Lower leg skin (tissue), 3 donors: ENCODE measurements at regions not wholly inside any gene's neighbourhood (a gene's known extent, or its start where the extent isn't known, plus 50 kb on each side); places are given as distances from the start of the nearest gene placed in this dataset.
"Not testable (repeated sequence)": the region's sequence is repeated elsewhere in the genome, so short reads cannot be mapped to it uniquely, and the experiment has no call there.

Experiments
- POLR2A ChIP-seq, 2 donors: fragments of 450-650 bp; IDR thresholded peaks; one replicate each; pipeline ENCODE4 v1.6.1; 2016 to 2017; ENCODE audit warnings: antibody characterized with exemption in 2 of 2, mild to moderate bottlenecking in 1 of 2, moderate library complexity in 1 of 2
- TF ChIP-seq, protein P1 (sequence below), 3 donors: fragments of 450-650 bp; IDR thresholded peaks; one replicate each; pipeline ENCODE4 v1.5.1; 2016; ENCODE audit warnings: antibody characterized with exemption in 3 of 3, mild to moderate bottlenecking in 3 of 3, moderate library complexity in 2 of 3

DNA sequence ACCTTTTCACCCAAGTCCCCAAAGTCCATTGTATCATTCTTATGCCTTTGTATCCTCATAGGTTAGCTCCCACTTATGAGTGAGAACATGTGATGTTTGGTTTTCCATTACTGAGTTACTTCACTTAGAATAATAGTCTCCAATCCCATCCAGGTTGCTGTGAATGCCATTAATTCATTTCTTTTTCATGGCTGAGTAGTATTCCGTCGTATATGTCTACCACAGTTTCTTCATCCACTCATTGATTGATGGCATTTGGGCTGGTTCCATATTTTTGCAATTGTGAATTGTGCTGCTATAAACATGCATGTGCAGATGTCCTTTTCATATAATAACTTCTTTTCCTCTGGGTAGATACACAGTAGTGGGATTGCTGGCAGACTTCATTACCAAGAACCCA lies 451.9 kb upstream of the KLF6 start:
- TF ChIP-seq, protein P1, sequence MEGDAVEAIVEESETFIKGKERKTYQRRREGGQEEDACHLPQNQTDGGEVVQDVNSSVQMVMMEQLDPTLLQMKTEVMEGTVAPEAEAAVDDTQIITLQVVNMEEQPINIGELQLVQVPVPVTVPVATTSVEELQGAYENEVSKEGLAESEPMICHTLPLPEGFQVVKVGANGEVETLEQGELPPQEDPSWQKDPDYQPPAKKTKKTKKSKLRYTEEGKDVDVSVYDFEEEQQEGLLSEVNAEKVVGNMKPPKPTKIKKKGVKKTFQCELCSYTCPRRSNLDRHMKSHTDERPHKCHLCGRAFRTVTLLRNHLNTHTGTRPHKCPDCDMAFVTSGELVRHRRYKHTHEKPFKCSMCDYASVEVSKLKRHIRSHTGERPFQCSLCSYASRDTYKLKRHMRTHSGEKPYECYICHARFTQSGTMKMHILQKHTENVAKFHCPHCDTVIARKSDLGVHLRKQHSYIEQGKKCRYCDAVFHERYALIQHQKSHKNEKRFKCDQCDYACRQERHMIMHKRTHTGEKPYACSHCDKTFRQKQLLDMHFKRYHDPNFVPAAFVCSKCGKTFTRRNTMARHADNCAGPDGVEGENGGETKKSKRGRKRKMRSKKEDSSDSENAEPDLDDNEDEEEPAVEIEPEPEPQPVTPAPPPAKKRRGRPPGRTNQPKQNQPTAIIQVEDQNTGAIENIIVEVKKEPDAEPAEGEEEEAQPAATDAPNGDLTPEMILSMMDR (IDR thresholded peaks at IDR 0.05) = not testable (repeated sequence)
- TF ChIP-seq POLR2A (IDR thresholded peaks at IDR 0.05) = not testable (repeated sequence)
